H1 (cell line): ENCODE measurements at regions not wholly inside any gene's neighbourhood (a gene's known extent, or its start where the extent isn't known, plus 50 kb on each side); places are given as distances from the start of the nearest gene placed in this dataset.

ENCODE experiments used
- CTCF ChIA-PET: fragments of 300-600 bp; sonication (Branson Sonifier 250); formaldehyde crosslinking; loops from one replicate; lab custom pipeline; 2021; ENCODE audit not compliant: partially characterized antibody; lab: Charles Lee
- POLR2A ChIA-PET: fragments of 300-600 bp; sonication (Branson Sonifier 250); formaldehyde crosslinking; loops from one replicate; lab custom pipeline; 2021; ENCODE audit warnings: inconsistent platforms; ENCODE audit not compliant: partially characterized antibody; lab: Charles Lee
- DNase-seq, 2 experiments: peaks; one replicate each; pipeline versions ENCODE4 v3.0.0 to v3.0.0-alpha.2; 2010 to 2022; ENCODE audit warnings: low spot score in 2 of 2, low read depth in 1 of 2, mixed read lengths in 1 of 2
- FAIRE-seq: peaks from 2 replicates; lab custom pipeline; 2011; peaks lifted over from hg19 to GRCh38; lab: Jason Lieb, UNC
- H2AFZ ChIP-seq: 2 replicates; pipeline ENCODE4 v1.8.1; 2012; ENCODE audit warnings: low read length, inconsistent platforms
- H2AK5ac ChIP-seq: 2 replicates; pipeline ENCODE4 v1.6.1; 2013; ENCODE audit warnings: low read depth, low read length
- H2BK120ac ChIP-seq: replicated peaks from 2 replicates; pipeline ENCODE3; 2013; ENCODE audit warnings: low read depth, low read length, inconsistent platforms
- H2BK12ac ChIP-seq: 2 replicates; pipeline ENCODE4 v1.6.1; 2013; ENCODE audit warnings: low read depth, low read length
- H2BK15ac ChIP-seq: 2 replicates; pipeline ENCODE4 v1.6.1; 2013; ENCODE audit warnings: low read length
- H2BK20ac ChIP-seq: 2 replicates; pipeline ENCODE4 v1.6.1; 2013; ENCODE audit warnings: low read length
- H2BK5ac ChIP-seq: 2 replicates; pipeline ENCODE4 v1.6.1; 2013; ENCODE audit warnings: low read depth, low read length
- H3K14ac ChIP-seq: 2 replicates; pipeline ENCODE4 v1.6.1; 2013; ENCODE audit warnings: inconsistent platforms; ENCODE audit not compliant: insufficient read length
- H3K18ac ChIP-seq: 2 replicates; pipeline ENCODE4 v1.6.1; 2013; ENCODE audit warnings: low read length; ENCODE audit errors: extremely low read depth
- H3K23ac ChIP-seq: 2 replicates; pipeline ENCODE4 v1.6.1; 2013; ENCODE audit warnings: inconsistent platforms; ENCODE audit not compliant: insufficient read length
- H3K23me2 ChIP-seq: 2 replicates; pipeline ENCODE4 v1.6.1; 2013; ENCODE audit warnings: low read depth, low read length
- H3K27ac ChIP-seq: 2 replicates; pipeline ENCODE4 v1.6.1; 2011; ENCODE audit warnings: low read depth, low read length, inconsistent platforms
- H3K27me3 ChIP-seq, 4 experiments: replicated peaks in 1 of 4; 1 replicate in 1 of 4; 2 replicates in 3 of 4; pipeline versions ENCODE4 v1.6.1 to v1.8.1; 2011 to 2013; ENCODE audit warnings: low read length in 3 of 4, mild to moderate bottlenecking in 3 of 4, inconsistent platforms in 2 of 4, mixed read lengths in 2 of 4, moderate library complexity in 1 of 4; ENCODE audit not compliant: control insufficient read depth in 3 of 4, insufficient read depth in 3 of 4; ENCODE audit errors: extremely low read depth in 1 of 4
- H3K36me3 ChIP-seq, 4 experiments: 2 replicates each; pipeline versions ENCODE4 v1.6.1 to v1.8.1; 2011 to 2013; ENCODE audit warnings: mild to moderate bottlenecking in 4 of 4, low read length in 3 of 4, moderate library complexity in 2 of 4, control low read depth in 1 of 4, inconsistent platforms in 1 of 4; ENCODE audit not compliant: insufficient read depth in 4 of 4, control insufficient read depth in 2 of 4
- H3K4ac ChIP-seq: replicated peaks from 2 replicates; pipeline ENCODE3; 2013; ENCODE audit warnings: low read length, low read depth, mixed read lengths, inconsistent platforms; ENCODE audit not compliant: insufficient read length
- H3K4me1 ChIP-seq, 4 experiments: replicated peaks in 1 of 4; 1 replicate in 1 of 4; 2 replicates in 3 of 4; pipeline versions ENCODE4 v1.6.1 to v1.8.1; 2011 to 2013; ENCODE audit warnings: low read length in 3 of 4, inconsistent platforms in 2 of 4, mixed read lengths in 1 of 4; ENCODE audit not compliant: insufficient read depth in 4 of 4, control insufficient read depth in 3 of 4
- H3K4me2 ChIP-seq, 2 experiments: 2 replicates each; pipeline versions ENCODE4 v1.6.1 to v1.8.1; 2011 to 2013; ENCODE audit warnings: low read depth in 2 of 2, low read length in 2 of 2, control low read depth in 1 of 2, inconsistent platforms in 1 of 2, mild to moderate bottlenecking in 1 of 2; ENCODE audit not compliant: insufficient read depth in 1 of 2
- H3K4me3 ChIP-seq, 4 experiments: fragments of 200-600, 300-600 bp in 1 of 4; sonication (generic), shearing (Covaris generic), sonication (Bioruptor Twin) in 1 of 4; 2 replicates each; pipeline versions ENCODE4 v1.5.1 to v1.8.1; 2011 to 2016; ENCODE audit warnings: low read length in 4 of 4, low read depth in 3 of 4, control low read depth in 2 of 4, inconsistent platforms in 2 of 4, mild to moderate bottlenecking in 2 of 4, mixed read lengths in 1 of 4, moderate library complexity in 1 of 4; ENCODE audit not compliant: insufficient read depth in 2 of 4; ENCODE audit errors: extremely low read depth in 1 of 4
- H3K56ac ChIP-seq: replicated peaks from 2 replicates; pipeline ENCODE3; 2013; ENCODE audit warnings: low read depth, mild to moderate bottlenecking, mixed read lengths, low read length, inconsistent platforms; ENCODE audit not compliant: insufficient read length
- H3K79me1 ChIP-seq: 2 replicates; pipeline ENCODE4 v1.6.1; 2013; ENCODE audit warnings: low read depth, low read length, control low read depth
- H3K79me2 ChIP-seq, 2 experiments: 2 replicates each; pipeline versions ENCODE4 v1.6.1 to v1.8.1; 2012 to 2013; ENCODE audit warnings: low read length in 2 of 2, mild to moderate bottlenecking in 2 of 2, inconsistent platforms in 1 of 2; ENCODE audit not compliant: insufficient read depth in 2 of 2, control insufficient read depth in 1 of 2
- H3K9ac ChIP-seq, 4 experiments: replicated peaks in 1 of 4; 1 replicate in 1 of 4; 2 replicates in 3 of 4; pipeline versions ENCODE4 v1.6.1 to v1.8.1; 2011 to 2013; ENCODE audit warnings: low read depth in 3 of 4, low read length in 3 of 4, control low read depth in 2 of 4, mild to moderate bottlenecking in 2 of 4, moderate library complexity in 2 of 4, inconsistent platforms in 1 of 4; ENCODE audit errors: extremely low read depth in 1 of 4
- H3K9me3 ChIP-seq, 2 experiments: 2 replicates each; pipeline versions ENCODE4 v1.6.1 to v1.8.1; 2012 to 2013; ENCODE audit warnings: mild to moderate bottlenecking in 2 of 2, moderate library complexity in 2 of 2, control low read depth in 1 of 2, inconsistent platforms in 1 of 2, low read depth in 1 of 2, low read length in 1 of 2, mixed read lengths in 1 of 2; ENCODE audit not compliant: insufficient read depth in 2 of 2
- H4K20me1 ChIP-seq, 2 experiments: replicated peaks in 1 of 2; 2 replicates each; pipeline versions ENCODE3 to v1.8.1; 2011 to 2013; ENCODE audit warnings: inconsistent platforms in 2 of 2, low read length in 2 of 2, mild to moderate bottlenecking in 1 of 2; ENCODE audit not compliant: insufficient read depth in 2 of 2, control insufficient read depth in 1 of 2
- H4K5ac ChIP-seq: 2 replicates; pipeline ENCODE4 v1.6.1; 2013; ENCODE audit warnings: low read length, low read depth, mixed read lengths, inconsistent platforms; ENCODE audit not compliant: insufficient read length
- H4K8ac ChIP-seq: 2 replicates; pipeline ENCODE4 v1.8.0; 2013; ENCODE audit warnings: mild to moderate bottlenecking, moderate library complexity, low read length, inconsistent platforms; ENCODE audit not compliant: insufficient read depth; ENCODE audit errors: extremely low read depth
- H4K91ac ChIP-seq: replicated peaks from 2 replicates; pipeline ENCODE3; 2013; ENCODE audit warnings: low read length, mixed read lengths, inconsistent platforms; ENCODE audit not compliant: insufficient read length
- CEBPB ChIP-seq: IDR thresholded peaks from 2 replicates; pipeline ENCODE4 v1.6.1; 2012; ENCODE audit warnings: low read depth, low read length
- CHD1 ChIP-seq: IDR thresholded peaks from 2 replicates; pipeline ENCODE4 v1.6.1; 2012; ENCODE audit warnings: low read depth, low read length, improper control_type of control experiment
- KDM1A ChIP-seq: fragments of 200-600, 300-600 bp; sonication (generic); IDR thresholded peaks from 2 replicates; pipeline ENCODE4 v1.7.1; 2016; ENCODE audit warnings: mild to moderate bottlenecking, low read length, borderline replicate concordance
- KDM4A ChIP-seq: IDR thresholded peaks from one replicate; pipeline ENCODE4 v1.7.1; 2012; ENCODE audit warnings: low read depth, mild to moderate bottlenecking, moderate library complexity, low read length, inconsistent platforms; ENCODE audit not compliant: severe bottlenecking
- PHF8 ChIP-seq: fragments of 200-600 bp; sonication (generic); conservative IDR thresholded peaks from 2 replicates; pipeline ENCODE4 v1.7.1; 2012; ENCODE audit warnings: low read depth, mild to moderate bottlenecking, inconsistent platforms, low read length, moderate library complexity
- RBBP5 ChIP-seq: IDR thresholded peaks from 2 replicates; pipeline ENCODE4 v1.7.1; 2012; ENCODE audit warnings: low read depth, mild to moderate bottlenecking, inconsistent platforms, low read length, moderate library complexity, borderline replicate concordance
- SRF ChIP-seq: IDR thresholded peaks from 2 replicates; pipeline ENCODE4 v1.6.1; 2011; ENCODE audit warnings: mild to moderate bottlenecking, low read depth, low read length, moderate library complexity
- SUZ12 ChIP-seq: fragments of 200-600 bp; sonication (generic); IDR thresholded peaks from 2 replicates; pipeline ENCODE4 v1.6.1; 2012; ENCODE audit warnings: mild to moderate bottlenecking, inconsistent platforms, low read length, moderate library complexity, mixed read lengths
- TCF12 ChIP-seq: IDR thresholded peaks from 2 replicates; pipeline ENCODE4 v1.6.1; 2011; ENCODE audit warnings: low read depth, mild to moderate bottlenecking, low read length
- ZNF274 ChIP-seq: IDR thresholded peaks from 2 replicates; pipeline ENCODE4 v1.7.0; 2012; ENCODE audit warnings: low read length, borderline replicate concordance; ENCODE audit errors: extremely low read depth
- WGBS, 2 experiments: shearing (Covaris generic) in 1 of 2; methylation state at CpG; one replicate each; pipeline versions ENCODE4 v1.1.6 to v1.1.7; 2013 to 2015; ENCODE audit warnings: low lambda C conversion rate in 2 of 2, mixed read lengths in 2 of 2, inconsistent platforms in 1 of 2, low coverage in 1 of 2, missing lambda C conversion rate in 1 of 2; ENCODE audit not compliant: insufficient replicate concordance in 2 of 2, insufficient coverage in 1 of 2, insufficient read length in 1 of 2; ENCODE audit errors: extremely low coverage in 1 of 2, missing lambda C conversion rate in 1 of 2; 5-methylcytosine and 5-hydroxymethylcytosine counted together

DNA sequence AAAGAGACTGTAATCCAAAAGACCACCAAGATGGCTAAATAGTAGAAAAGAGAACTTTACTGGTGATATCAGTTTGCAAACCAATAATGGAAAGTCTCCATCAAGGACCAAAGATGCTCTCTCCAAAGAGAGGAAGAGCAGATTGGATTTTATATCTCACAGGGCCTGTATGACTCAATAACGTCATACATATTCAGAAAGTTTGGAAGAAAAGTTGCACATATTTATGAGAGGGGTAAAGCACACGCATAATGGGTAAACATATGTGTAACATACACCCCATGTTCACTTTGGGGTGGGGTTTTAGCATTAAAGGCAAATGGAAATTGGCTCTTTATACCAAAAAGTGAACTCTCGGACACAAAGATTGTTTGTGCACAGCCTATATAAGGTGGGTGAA is 274.5 kb upstream of the POU1F1 start:
- CTCF ChIA-PET, result no interaction called here
- no peak overlapping the region for H3K27ac ChIP-seq

More for the DNA sequence above, 274.5 kb upstream of the POU1F1 start:
- Histone ChIP-seq H3K14ac (no peak overlapping the region), H3K56ac (no peak overlapping the region), H3K4me2 (no peak overlapping the region), H2BK15ac (no peak overlapping the region), H3K36me3 (no peaks in the 10 kb centered on the region), H3K18ac (no peak overlapping the region), H3K23me2 (no peaks in the 10 kb centered on the region), H4K20me1 (no peaks in the 10 kb centered on the region), H2BK120ac (no peak overlapping the region), H3K23ac (no peak overlapping the region), H3K4me1 (no peaks in the 10 kb centered on the region), H2BK20ac (no peak overlapping the region), H2BK5ac (no peak overlapping the region), H2BK12ac (no peak overlapping the region), H3K9ac (no peak overlapping the region), H2AFZ (no peak overlapping the region), H4K5ac (no peak overlapping the region), H4K91ac (no peak overlapping the region), H3K9me3 (no peaks in the 10 kb centered on the region), H3K4me3 (no peak overlapping the region), H3K79me1 (no peaks in the 10 kb centered on the region), H4K8ac (no peak overlapping the region), H3K27me3 (no peaks in the 10 kb centered on the region), H3K79me2 (no peaks in the 10 kb centered on the region), H2AK5ac (no peak overlapping the region), H3K4ac (no peak overlapping the region)
- POLR2A ChIA-PET, result no interaction called here
- DNase-seq, result no peak
- FAIRE-seq, result no peak
- 94% methylated on average over 3 of the region's 3 CpGs; no CpG with 5 or more reads in 1 of the 2 experiments for WGBS, 2 experiments
- TF ChIP-seq ZNF274, result no peak
- TF ChIP-seq CHD1, result no peak
- no peak for TF ChIP-seq TCF12
- TF ChIP-seq RBBP5, result no peak
- TF ChIP-seq KDM4A, result no peak
- TF ChIP-seq SUZ12, result no peak
- TF ChIP-seq SRF, result no peak
- no peak for TF ChIP-seq CEBPB
- no peak for TF ChIP-seq PHF8
- no peak for TF ChIP-seq KDM1A
